ENCODE measurements at regions not wholly inside any gene's neighbourhood (a gene's known extent, or its start where the extent isn't known, plus 50 kb on each side); places are given as distances from the start of the nearest gene placed in this dataset.

DNA sequence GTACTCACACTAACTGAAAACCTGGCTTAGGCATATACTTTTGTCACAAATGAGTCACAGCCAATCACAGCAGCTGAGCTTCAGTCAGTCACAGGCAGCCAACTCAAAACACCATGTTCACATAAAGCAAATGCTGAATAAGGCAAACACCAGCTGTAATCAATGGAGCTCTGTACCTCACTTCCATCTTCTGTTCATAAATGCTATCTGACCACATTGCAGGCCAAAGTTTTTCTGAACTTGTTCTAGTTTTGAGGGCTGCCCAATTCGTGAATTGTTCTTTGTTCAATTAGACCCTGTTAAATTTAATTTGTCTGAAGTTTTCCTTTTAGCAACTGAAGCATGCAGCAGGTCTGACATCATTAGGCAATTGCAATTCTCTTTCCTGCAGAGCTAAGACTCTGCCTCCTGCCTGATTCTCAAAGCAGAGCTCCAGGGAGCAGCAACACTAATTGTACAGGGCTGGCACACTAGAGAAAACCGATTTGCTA is 129.9 kb downstream of the WIF1 start:
- no peak for DNase-seq (ENCODE audit: low read depth, low spot score)
- Histone ChIP-seq H3K4me1 (ENCODE audit: control insufficient read depth, insufficient read depth, low read length) (no peaks in the 10 kb centered on the region), H3K79me2 (ENCODE audit: control insufficient read depth, insufficient read depth, low read length) (no peaks in the 10 kb centered on the region), H3K9ac (ENCODE audit: control insufficient read depth, insufficient read depth, low read length) (no peak overlapping the region), H3K36me3 (ENCODE audit: control insufficient read depth in 2 of 2, insufficient read depth in 2 of 2, low read length in 1 of 2) (no peaks in the 10 kb centered on the region), H2AFZ (ENCODE audit: control insufficient read depth, low read depth, low read length) (no peak overlapping the region), H3K4me3 (no peak overlapping the region), H3K4me2 (ENCODE audit: control insufficient read depth, insufficient read depth) (no peak overlapping the region), H3K27me3 (replicated peaks in 1 of 2; ENCODE audit: control insufficient read depth in 2 of 2, insufficient read depth in 2 of 2, low read length in 1 of 2) (no peaks in the 10 kb centered on the region), H3K9me3 (replicated peaks; ENCODE audit: control insufficient read depth, insufficient read depth, low read length) (no peaks in the 10 kb centered on the region), H3K27ac (ENCODE audit: control insufficient read depth, insufficient read depth) (no peak overlapping the region), H4K20me1 (ENCODE audit: control insufficient read depth, insufficient read depth) (no peaks in the 10 kb centered on the region)
- no peak for FAIRE-seq
- intact Hi-C loops (cut with micrococcal nuclease; ENCODE audit: unreplicated experiment): no loop called here
- no TSS peak for BruUV-seq (replicated peaks)
- CTCF ChIA-PET: no interaction called here
- WGBS (ENCODE audit: insufficient coverage, insufficient replicate concordance, low lambda C conversion rate, missing lambda C conversion rate): 0% methylated on average over 2 of the region's 2 CpGs
- RAD21 ChIA-PET (ENCODE audit: unreplicated experiment): no interaction called here
- no peak for TF ChIP-seq SP1 (IDR thresholded peaks at IDR 0.05; ENCODE audit: low read depth, low read length)
- no peak for ATAC-seq
- SMC1A ChIA-PET (ENCODE audit: uncharacterized antibody, unreplicated experiment): no interaction called here
- in situ Hi-C loops (cut with MboI): no loop called here
- POLR2A ChIA-PET: no interaction called here

DNA sequence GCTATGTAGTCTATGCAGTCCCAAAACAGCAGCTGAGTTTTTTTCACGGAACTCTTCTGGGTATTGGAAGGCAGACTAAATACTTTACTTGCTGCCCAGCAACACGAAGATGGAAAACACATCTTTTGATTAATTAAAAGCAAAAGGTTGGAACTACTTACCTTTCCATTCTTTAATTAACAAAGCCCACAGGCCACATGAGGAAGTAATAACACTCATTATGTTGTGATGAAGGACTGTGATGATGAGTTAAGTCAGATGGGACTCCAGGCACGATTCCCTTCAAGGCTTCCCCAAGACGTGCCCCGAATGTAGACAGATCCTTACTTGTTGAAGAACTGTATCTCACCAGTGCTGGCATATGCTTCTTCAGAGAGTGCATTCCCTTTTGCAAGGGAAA is 129.0 kb downstream of the WIF1 start:
- FAIRE-seq (no peak), DNase-seq (ENCODE audit: low read depth, low spot score) (no peak), ATAC-seq (no peak)
- H3K27me3 ChIP-seq (replicated peaks in 1 of 2; ENCODE audit: control insufficient read depth in 2 of 2, insufficient read depth in 2 of 2, low read length in 1 of 2): no peaks in the 10 kb centered on the region
- H3K4me3 ChIP-seq: no peak overlapping the region
- no TSS peak for BruUV-seq (replicated peaks)
- intact Hi-C loops (cut with micrococcal nuclease; ENCODE audit: unreplicated experiment): no loop called here
- H3K4me2 ChIP-seq (ENCODE audit: control insufficient read depth, insufficient read depth): no peak overlapping the region
- H3K9me3 ChIP-seq (replicated peaks; ENCODE audit: control insufficient read depth, insufficient read depth, low read length): no peaks in the 10 kb centered on the region
- H2AFZ ChIP-seq (ENCODE audit: control insufficient read depth, low read depth, low read length): no peak overlapping the region
- ChIA-PET SMC1A (ENCODE audit: uncharacterized antibody, unreplicated experiment) (no interaction called here), CTCF (no interaction called here), RAD21 (ENCODE audit: unreplicated experiment) (no interaction called here), POLR2A (no interaction called here)
- WGBS (ENCODE audit: insufficient coverage, insufficient replicate concordance, low lambda C conversion rate, missing lambda C conversion rate): 10% methylated on average over 5 of the region's 5 CpGs
- no peaks in the 10 kb centered on the region for H3K4me1 ChIP-seq (ENCODE audit: control insufficient read depth, insufficient read depth, low read length)
- no peak overlapping the region for H3K9ac ChIP-seq (ENCODE audit: control insufficient read depth, insufficient read depth, low read length)
- no peaks in the 10 kb centered on the region for H4K20me1 ChIP-seq (ENCODE audit: control insufficient read depth, insufficient read depth)
- H3K27ac ChIP-seq (ENCODE audit: control insufficient read depth, insufficient read depth): no peak overlapping the region
- no peaks in the 10 kb centered on the region for H3K79me2 ChIP-seq (ENCODE audit: control insufficient read depth, insufficient read depth, low read length)
- no peak for TF ChIP-seq ZNF274 (IDR thresholded peaks at IDR 0.05; ENCODE audit: insufficient read depth, insufficient read length)
- TF ChIP-seq SRF (IDR thresholded peaks at IDR 0.05; ENCODE audit: low read depth in 2 of 2, low read length in 2 of 2): no peak
- in situ Hi-C loops (cut with MboI): no loop called here
- no peaks in the 10 kb centered on the region for H3K36me3 ChIP-seq (ENCODE audit: control insufficient read depth in 2 of 2, insufficient read depth in 2 of 2, low read length in 1 of 2)
